Sigmoid colon (tissue), 4 donors: ENCODE measurements at regions not wholly inside any gene's neighbourhood (a gene's known extent, or its start where the extent isn't known, plus 50 kb on each side); places are given as distances from the start of the nearest gene placed in this dataset.

Experiments used
- EP300 ChIP-seq, 4 donors: sonication (generic); formaldehyde crosslinking; IDR thresholded peaks; one replicate each; pipeline ENCODE4 v1.6.1; 2017; ENCODE audit warnings: antibody characterized with exemption in 4 of 4
- POLR2A ChIP-seq, 2 donors: fragments of 450-650 bp; IDR thresholded peaks; one replicate each; pipeline ENCODE4 v1.6.1; 2016; ENCODE audit warnings: antibody characterized with exemption in 2 of 2, mild to moderate bottlenecking in 2 of 2, moderate library complexity in 2 of 2
- TF ChIP-seq, protein P1 (sequence below), 4 experiments: fragments of 450-650 bp in 3 of 4; fragments of 200-600 bp in 1 of 4; IDR thresholded peaks; one replicate each; pipeline ENCODE4 v1.5.1; 2016 to 2019; ENCODE audit warnings: antibody characterized with exemption in 4 of 4, mild to moderate bottlenecking in 3 of 4, moderate library complexity in 2 of 4

DNA sequence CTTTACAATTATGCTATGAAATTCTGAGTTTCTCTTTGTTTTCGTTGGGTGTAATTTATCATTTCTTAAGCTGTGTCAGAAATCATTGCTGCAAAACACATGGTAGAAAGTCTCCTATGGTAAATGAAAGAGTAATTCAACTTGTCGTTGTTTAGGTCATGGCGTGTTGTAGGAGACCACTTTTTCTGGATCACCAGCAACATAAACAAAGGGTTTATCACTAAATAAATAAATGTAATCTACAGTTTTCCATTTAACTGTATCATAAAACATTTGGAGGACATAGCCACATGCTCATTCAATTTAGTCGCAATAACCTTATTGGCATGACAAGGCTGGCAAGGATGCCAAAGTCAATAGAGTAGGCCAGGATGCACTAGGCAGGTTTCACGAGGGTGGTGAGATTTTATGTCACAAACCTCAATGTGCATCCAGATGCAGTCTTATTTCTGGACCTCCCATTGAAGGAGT lies 154.4 kb upstream of the ERCC6L2 start:
- TF ChIP-seq POLR2A (IDR thresholded peaks at IDR 0.05) (no peak), EP300 (IDR thresholded peaks at IDR 0.05) (no peak)
- TF ChIP-seq, protein P1, sequence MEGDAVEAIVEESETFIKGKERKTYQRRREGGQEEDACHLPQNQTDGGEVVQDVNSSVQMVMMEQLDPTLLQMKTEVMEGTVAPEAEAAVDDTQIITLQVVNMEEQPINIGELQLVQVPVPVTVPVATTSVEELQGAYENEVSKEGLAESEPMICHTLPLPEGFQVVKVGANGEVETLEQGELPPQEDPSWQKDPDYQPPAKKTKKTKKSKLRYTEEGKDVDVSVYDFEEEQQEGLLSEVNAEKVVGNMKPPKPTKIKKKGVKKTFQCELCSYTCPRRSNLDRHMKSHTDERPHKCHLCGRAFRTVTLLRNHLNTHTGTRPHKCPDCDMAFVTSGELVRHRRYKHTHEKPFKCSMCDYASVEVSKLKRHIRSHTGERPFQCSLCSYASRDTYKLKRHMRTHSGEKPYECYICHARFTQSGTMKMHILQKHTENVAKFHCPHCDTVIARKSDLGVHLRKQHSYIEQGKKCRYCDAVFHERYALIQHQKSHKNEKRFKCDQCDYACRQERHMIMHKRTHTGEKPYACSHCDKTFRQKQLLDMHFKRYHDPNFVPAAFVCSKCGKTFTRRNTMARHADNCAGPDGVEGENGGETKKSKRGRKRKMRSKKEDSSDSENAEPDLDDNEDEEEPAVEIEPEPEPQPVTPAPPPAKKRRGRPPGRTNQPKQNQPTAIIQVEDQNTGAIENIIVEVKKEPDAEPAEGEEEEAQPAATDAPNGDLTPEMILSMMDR (IDR thresholded peaks at IDR 0.05), result no peak
